GM18502 (cell line): ENCODE measurements at regions not wholly inside any gene's neighbourhood (a gene's known extent, or its start where the extent isn't known, plus 50 kb on each side); places are given as distances from the start of the nearest gene placed in this dataset.
"Not testable (repeated sequence)": the region's sequence is repeated elsewhere in the genome, so short reads cannot be mapped to it uniquely, and the experiment has no call there.

Source experiments
- ATAC-seq: cut with Tn5 transposase; IDR thresholded peaks from one replicate; pipeline ENCODE4 v1.9.1; 2021; ENCODE audit warnings: mild to moderate bottlenecking; ENCODE audit not compliant: unreplicated experiment, poor library complexity

DNA sequence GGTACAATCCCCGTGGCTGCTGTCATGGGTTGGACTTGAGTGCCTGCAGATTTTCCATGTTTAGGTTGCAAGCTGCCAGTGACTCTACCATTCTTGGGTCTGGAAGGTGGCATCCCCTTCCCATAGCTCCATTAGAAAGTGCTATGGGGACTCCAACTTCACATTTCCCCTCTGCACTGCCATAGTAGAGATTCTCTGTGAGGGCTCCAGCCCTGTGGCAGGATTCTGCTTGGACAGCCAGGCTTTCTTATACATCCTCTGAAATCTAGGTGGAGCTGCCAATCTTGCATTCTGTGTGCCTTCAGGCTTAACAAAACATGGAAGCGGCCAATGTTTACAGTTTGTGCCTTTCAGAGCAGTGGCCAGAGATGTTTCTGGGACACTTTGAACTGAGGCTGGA, 636.2 kb downstream of the SLITRK6 start:
- no peak for ATAC-seq

DNA sequence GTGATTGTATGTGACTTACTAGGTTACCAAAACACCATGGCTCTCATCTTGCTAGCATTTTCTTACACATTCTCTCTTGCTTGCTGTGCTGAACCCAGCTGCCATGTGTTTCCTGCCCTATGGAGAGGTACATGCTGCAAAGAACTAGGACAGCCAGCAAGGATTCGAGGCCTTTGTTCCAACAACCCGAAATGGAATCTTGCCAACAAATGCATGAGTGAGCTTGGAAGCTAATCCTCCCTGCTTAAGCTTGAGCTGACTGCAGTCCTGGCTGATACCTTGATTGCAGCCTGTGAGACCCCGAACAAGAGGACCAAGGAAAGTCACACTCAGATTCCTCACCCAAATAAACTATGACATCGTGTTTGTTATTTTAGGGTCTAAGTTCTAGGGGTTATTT, 651.2 kb downstream of the SLITRK6 start:
- no peak for ATAC-seq

DNA sequence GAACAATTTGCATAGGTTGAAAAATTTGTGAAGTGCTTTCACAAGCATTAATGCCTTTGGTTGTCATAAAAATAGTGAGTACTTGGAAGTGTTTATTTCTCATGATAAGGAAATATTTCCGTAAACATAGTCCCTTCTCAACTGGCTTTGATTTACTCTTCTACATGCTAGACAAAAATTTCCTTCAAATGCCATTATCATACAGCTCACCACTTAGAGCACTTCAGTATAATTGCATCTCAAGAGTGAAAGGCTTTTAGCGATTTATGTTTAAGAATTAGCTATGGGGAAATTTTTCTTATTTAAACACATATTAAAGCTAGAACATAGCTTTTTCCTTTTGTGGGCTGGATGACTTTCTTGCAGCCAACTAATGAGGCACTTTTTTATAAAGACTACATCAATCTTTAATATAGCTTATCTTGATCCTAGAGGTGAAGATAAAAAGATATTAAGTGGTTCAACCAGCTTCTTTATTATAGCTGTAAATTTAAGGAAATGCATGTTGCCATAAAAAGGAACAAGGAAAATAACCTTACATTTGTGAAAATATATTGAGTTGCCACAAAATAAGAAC, 656.8 kb downstream of the SLITRK6 start:
- no peak for ATAC-seq

DNA sequence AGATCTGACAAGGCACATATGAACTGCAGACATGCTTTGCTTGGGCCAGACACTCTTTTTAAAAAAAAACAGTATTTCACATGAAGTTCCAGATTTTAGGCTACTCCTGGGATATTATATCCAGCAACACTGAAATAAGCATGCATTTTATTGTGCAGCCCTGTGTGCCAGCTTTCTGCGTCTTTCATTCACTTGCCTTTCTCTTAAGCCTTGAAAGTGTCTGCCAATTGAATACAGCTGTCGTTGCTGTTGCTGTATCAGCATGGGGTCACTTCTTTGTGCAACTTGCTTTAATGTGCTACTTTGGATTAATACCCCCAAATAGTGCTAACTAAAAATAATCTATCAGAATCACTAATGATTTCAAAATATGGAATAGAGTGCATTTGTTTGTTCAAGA, 657.8 kb downstream of the SLITRK6 start:
- ATAC-seq = no peak

DNA sequence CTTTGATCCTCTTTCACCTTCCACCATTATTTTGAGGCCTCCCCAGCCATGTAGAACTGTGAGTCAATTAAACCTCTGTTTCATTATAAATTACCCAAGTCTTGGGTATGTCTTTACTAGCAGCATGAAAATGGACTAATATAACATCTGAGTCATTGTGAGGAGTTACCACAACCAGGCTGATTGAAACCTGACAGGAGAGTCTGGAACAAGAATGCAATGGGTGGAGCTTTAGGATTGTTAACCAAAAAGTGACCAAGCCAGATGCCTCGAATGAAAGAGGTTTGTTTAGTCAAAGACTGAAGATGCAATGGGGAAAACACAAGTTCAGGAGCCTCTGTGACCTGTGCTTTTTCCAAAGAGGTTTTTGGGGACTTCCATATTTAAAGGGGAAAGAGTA, 659.0 kb downstream of the SLITRK6 start:
- ATAC-seq = no peak

DNA sequence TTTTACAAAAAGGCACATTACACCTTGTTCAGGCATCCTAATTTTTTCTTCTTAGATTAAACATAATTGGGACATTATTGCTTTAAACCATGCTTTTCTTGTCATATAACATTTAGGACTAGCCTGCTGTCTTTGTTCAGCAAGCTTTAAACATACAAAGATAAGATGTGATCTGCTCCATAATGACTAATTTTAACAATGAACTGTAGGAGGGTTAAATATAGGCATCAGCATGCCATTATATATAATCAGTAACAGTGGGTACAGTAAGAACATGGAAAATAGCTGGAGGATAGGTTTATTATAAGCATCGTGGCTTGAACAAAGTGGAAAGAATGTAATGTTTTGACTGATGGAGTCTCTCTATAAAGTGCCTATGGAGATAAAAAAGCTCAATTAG, 661.7 kb downstream of the SLITRK6 start:
- ATAC-seq = no peak

DNA sequence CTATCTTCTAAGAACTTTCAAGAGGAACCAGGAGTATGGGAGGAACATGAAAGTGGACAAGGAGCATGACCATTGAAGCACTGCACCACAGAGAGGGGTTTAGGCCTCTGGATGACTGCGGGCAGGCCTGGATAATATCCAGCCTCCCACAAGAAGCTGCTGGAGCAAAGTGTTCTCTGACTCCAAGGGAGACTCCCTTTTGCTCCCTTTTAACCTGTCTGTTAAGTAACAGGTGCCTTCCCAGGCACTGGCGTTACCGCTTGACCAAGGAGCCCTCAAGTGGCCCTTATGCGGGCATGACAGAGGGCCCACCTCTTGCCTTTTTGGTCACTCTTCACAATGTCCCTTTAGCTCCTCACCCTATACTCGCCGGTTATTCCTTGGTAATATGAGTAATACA, 666.2 kb downstream of the SLITRK6 start:
- ATAC-seq = no peak

DNA sequence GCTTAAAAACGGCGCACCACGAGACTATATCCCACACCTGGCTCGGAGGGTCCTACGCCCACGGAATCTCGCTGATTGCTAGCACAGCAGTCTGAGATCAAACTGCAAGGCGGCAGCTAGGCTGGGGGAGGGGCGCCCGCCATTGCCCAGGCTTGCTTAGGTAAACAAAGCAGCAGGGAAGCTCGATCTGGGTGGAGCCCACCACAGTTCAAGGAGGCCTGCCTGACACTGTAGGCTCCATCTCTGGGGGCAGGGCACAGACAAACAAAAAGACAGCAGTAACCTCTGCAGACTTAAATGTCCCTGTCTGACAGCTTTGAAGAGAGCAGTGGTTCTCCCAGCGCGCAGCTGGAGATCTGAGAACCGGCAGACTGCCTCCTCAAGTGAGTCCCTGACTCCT, 675.7 kb downstream of the SLITRK6 start:
- not testable (repeated sequence) for ATAC-seq

DNA sequence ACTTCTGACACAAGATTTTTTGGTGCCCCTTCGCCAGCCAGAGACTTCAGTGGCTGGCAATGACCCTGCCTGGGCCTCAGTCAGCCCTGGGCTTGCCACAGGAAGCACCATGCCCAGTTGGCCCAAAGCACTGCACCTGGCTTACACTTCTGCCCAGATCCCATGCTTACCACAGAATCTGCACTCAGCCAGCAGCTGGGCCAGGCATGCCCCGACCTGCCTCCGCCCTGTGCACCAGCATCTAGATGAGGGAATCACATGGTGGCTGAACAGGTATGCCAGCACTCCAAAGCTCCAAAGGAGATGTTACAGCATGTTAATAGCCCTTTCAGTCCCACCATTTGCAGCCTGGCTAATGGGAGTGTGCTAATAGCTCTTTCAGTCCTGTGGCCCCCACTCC, 690.9 kb downstream of the SLITRK6 start:
- ATAC-seq = no peak

DNA sequence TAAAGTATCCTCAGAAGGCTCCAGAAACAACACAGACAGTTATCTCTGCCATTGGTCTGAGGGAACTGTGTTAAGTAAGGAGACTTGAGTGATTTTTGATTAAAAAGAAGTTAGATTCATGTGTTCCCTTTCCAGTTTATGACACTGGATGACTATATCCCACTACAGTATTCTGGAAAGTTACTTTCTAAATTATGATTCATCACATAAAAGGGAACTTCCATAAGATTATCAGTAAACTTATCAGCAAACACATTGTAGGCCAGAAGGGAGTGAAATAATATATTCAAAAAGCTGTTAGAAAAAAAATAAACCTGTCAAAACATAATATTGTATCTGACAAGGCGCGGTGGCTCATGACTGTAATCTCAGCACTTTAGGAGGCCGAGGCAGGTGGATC, 700.0 kb downstream of the SLITRK6 start:
- no peak for ATAC-seq

DNA sequence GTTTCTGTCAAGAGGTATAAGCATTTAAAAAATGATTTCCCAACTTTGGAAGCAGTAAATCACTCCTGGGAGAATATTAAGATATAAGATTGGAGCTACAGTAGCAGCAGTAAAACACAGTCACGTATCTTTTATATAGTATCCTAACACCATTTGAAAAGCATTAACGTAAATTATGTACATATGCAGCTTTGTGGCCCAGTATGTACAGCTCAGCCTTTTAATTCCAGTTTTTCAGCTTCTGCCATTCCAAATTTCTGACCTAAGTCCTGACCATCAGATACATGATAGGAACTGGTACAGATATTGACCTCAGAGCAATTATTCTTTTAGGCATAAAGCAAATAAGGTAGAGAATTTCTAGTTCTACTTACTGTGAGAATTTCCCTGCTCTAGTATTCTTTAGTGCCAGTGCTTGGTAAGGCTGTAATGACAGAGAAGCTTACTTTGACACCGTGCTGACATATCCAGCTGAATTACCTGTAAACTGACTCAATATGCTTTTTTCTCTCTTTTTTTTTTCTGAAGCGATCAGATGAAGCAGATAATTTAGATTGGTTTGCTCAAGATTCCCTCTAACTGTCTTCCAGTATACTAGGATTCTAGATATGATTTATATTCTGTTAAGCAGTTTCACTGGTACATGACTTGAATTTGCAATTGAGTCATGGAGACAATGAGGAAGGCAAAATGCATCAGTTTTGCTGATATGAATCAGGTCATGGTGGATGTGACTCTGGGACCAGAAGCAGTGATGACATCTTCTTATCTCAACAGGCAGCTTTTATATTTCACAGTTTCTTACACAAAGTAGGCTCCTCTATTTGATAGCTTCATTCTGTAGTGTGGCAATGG, 703.6 kb downstream of the SLITRK6 start:
- ATAC-seq = no peak

DNA sequence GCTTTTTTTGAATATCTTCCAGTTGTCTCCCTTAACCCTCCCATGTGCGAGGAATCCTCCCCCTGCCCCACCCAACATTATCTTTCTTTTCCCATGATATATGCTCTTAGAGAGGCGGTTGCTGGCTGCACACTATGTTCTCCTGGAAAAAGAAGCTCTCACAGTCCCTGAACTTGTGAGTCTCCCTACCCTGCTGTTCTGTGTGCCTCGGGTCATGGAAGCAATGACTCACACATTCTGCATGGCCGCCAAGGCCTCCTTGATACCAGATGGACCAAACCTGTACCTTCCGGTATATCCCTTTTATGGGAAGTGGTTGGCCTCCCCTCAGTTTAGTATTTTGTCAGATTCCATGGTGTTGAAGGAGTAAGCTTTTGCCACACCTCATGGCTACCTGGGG, 705.4 kb downstream of the SLITRK6 start:
- ATAC-seq = no peak

DNA sequence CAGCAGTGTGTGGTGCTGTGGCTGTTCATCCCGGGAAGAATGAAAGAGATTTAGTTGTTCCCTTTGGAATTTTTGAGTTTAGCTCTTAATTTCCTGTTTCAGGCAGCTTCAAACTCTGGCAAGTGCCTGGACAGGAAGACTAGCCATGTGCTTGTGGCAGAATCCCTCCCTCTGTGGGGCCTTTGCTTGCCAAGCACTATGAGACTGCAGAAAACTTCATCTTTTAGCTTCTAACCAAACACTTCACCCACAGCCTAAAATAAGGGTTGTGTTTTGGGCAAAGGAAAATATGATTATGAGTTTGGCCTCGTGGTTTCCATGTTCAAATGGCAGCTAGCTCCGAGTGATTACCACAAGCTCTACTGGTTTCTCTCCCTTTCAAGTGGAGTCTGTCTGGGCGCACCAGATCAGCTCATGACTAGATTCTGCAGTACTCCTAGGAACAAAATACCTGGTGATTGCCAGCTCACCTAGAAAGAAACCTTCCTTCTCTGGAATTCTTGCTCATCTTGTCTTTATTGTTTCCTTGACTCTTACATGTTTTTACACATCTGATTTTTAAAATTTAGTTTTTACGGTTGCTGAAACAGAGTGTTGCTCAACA, 707.5 kb downstream of the SLITRK6 start:
- no peak for ATAC-seq

DNA sequence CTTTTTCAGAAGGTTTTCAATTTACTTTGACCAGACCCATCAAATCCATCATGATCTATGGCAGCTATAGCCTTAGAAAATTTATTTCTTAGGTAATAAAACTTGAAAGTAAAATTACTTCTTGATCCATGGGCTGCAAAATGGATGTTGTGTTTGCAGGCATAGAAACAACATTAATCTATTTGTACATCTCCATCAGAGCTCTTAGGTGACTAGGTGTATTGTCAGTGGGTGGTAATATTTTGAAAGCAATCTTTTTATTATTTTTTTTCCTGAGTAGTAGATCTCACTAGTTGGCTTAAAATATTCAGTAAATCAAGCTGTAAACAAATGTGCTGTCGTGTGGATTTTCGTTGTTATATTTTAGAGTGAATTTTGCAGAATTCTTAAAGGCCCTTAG, 710.0 kb downstream of the SLITRK6 start:
- no peak for ATAC-seq

DNA sequence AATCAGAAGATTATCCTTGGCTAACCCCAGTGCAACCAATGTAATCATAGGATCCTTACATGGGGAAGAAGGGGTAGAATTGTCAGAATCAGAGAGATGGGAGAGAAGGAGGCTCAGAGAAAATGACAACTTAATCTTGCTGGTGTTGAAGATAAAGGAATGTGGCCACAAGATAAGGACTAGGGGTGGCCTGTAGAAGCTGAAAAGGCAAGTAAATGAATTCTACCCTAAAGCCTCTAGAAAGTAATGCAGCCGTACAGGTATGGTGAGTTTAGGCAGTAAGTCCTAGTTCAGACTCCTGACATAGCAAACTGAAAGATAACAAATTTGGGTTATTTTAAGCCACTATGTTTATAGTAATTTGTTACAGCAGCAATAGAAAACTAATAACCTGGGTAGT, 718.5 kb downstream of the SLITRK6 start:
- no peak for ATAC-seq

DNA sequence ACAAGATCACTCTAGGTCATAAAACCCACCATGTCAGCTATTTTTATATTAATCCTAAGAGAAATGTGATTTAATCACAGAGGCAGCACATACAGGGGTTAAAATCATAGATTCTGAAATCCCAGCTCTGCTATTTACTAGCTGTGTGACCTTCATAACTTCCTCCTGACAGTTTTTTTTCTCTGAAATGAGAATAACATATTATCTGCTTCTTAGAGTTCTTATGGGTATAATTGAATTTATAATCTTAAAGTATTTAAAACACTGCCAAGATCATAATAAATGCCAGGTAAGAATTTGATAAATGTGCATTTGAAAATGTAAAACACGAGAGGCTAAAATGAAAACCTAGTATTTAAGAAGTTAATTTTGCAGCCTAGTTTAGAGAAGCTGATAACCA, 722.9 kb downstream of the SLITRK6 start:
- ATAC-seq = no peak

DNA sequence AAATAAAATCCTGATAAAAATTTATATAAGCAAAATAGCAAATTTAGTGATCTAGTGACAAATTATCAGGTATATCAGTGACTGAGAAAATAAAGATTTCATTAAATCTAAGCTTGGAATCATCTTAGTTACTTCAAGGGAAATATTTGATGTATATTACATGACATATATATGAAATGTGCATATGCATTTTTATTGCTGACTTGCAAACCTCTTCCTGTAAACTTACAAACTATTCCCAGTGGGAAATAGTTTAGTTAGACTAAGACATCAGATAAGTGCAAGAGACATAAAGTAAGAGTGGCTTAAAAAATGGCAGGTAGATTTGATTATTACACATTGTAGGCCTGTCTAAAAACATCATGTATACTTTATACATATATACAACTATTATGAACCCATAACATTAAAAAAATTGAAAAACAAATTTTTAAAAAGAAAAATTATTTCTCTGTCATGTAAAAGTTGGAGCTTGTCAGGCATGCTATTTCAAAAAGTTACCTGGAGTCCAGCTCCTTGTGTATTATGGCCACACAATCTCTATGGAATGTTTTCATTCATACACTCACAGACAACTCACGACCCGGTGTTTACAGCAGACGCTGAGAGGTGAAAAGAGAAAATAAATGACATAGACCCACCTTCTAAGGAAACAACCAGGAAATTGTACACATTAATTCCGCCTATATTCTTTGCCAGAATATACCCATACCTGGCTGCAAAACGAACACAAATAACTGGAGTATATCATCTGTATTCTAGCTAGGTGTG, 724.5 kb downstream of the SLITRK6 start:
- no peak for ATAC-seq

DNA sequence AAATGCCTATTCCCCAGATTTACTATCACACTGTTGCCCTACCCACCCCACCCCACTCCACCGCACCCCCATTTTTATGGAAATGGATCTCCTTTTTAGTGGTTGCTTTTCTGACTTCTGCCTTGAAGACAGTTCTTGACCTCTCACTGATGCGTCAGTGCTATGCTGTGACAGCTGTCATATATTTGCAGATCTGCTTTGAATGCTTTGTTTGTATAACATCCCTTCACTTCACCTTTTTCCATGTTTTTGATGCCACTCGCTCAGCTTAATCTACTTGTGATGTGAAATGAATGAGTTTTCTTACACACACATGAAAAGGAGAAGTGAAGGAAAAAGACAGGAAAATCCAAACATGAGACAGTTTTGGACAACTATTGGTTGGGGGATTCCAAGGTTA, 731.0 kb downstream of the SLITRK6 start:
- ATAC-seq = no peak

DNA sequence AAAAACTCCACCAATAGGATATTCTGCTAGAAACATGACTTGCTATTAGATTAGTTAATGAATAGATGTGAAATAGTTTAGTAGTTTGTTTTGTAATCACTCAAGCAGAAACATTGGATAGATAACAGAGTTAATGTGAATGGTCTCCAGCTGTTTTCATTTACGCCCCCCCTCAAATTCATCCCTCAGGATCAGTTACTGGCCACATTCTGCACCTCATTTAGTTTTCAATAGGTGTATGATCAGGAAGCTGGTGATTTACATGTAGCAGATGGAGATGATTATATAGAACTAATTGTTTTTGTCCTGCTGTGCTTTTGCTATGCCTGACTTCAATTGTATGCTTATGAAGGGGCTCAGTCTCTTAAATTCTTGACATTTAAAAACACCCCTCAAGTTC, 759.0 kb downstream of the SLITRK6 start:
- no peak for ATAC-seq

DNA sequence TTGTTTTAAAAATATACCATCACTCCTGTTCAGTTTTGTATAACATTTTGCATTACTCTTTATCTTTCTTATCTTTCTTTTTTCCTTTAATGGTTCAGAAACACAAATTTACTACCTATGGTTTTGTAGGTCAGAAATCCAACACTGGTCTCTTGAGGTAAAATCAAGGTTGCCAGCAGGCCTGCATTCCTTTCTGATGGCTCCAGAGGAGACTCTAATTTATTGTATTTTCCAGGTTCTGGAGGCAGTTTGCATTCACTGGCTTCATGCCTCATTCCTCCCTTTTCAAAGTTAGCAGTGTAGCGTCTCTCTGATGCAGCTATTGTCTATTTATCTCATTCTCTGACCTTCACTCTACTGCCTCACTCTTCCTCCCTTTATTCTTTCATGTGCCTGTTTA, 767.4 kb downstream of the SLITRK6 start:
- no peak for ATAC-seq

DNA sequence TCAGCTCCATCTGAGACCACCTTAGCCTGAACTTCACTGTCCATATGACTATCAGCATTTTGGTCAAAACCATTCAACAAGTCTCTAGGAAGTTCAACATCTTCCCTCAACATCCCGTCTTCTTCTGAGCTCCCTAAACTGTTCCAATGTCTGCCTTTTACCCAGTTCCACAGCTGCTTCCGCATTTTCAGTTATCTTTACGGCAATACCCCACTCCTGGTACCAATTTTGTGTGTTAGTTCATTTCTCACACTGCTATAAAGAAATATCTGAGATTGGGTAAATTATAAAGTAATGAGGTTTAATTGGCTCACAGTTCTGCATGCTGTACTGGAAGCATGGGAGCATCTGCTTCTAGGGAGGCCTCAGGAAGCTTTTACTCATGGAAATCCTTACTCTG, 771.2 kb downstream of the SLITRK6 start:
- no peak for ATAC-seq
